H1 (cell line): ENCODE measurements at regions not wholly inside any gene's neighbourhood (a gene's known extent, or its start where the extent isn't known, plus 50 kb on each side); places are given as distances from the start of the nearest gene placed in this dataset.

ENCODE experiments used
- BCL11A ChIP-seq, 2 experiments: IDR thresholded peaks; one replicate each; pipeline ENCODE4 v1.6.1; 2011; ENCODE audit warnings: low read depth in 2 of 2, low read length in 2 of 2, mild to moderate bottlenecking in 2 of 2
- CTCF ChIP-seq, 3 experiments: IDR thresholded peaks; 1 replicate in 2 of 3; 2 replicates in 1 of 3; pipeline versions ENCODE4 v1.5.1 to v1.6.1; 2011; ENCODE audit warnings: low read length in 3 of 3, mild to moderate bottlenecking in 3 of 3, inconsistent platforms in 2 of 3, low read depth in 1 of 3, moderate library complexity in 1 of 3; ENCODE audit not compliant: insufficient read depth in 1 of 3; ENCODE audit errors: control extremely low read depth in 1 of 3
- EZH2 ChIP-seq: fragments of 200-600 bp; sonication (generic); IDR thresholded peaks from 2 replicates; pipeline ENCODE4 v1.7.1; 2012; ENCODE audit warnings: low read depth, mild to moderate bottlenecking, moderate library complexity, low read length, inconsistent platforms; ENCODE audit not compliant: severe bottlenecking
- FOSL1 ChIP-seq: IDR thresholded peaks from 2 replicates; pipeline ENCODE4 v1.6.1; 2011; ENCODE audit warnings: mild to moderate bottlenecking, low read depth, low read length, moderate library complexity; ENCODE audit not compliant: insufficient read depth
- GABPA ChIP-seq: IDR thresholded peaks from 2 replicates; pipeline ENCODE4 v1.6.1; 2011; ENCODE audit warnings: mild to moderate bottlenecking, low read length, moderate library complexity, borderline replicate concordance; ENCODE audit not compliant: insufficient read depth
- JUND ChIP-seq: IDR thresholded peaks from 2 replicates; pipeline ENCODE4 v1.6.1; 2011; ENCODE audit warnings: mild to moderate bottlenecking, improper control_type of control experiment, low read length
- KDM1A ChIP-seq: fragments of 200-600, 300-600 bp; sonication (generic); IDR thresholded peaks from 2 replicates; pipeline ENCODE4 v1.7.1; 2016; ENCODE audit warnings: mild to moderate bottlenecking, low read length, borderline replicate concordance
- POLR2A ChIP-seq, 2 experiments: IDR thresholded peaks; 1 replicate in 1 of 2; 2 replicates in 1 of 2; pipeline ENCODE4 v1.6.1; 2011; ENCODE audit warnings: low read depth in 2 of 2, low read length in 2 of 2, mild to moderate bottlenecking in 2 of 2; ENCODE audit errors: control extremely low read depth in 1 of 2
- POLR2AphosphoS5 ChIP-seq: IDR thresholded peaks from 2 replicates; pipeline ENCODE4 v1.6.1; 2011; ENCODE audit warnings: low read depth, low read length
- RAD21 ChIP-seq, 2 experiments: IDR thresholded peaks in 1 of 2; conservative IDR thresholded peaks in 1 of 2; 2 replicates each; pipeline ENCODE4 v1.6.1; 2011; ENCODE audit warnings: low read depth in 2 of 2, low read length in 2 of 2, improper control_type of control experiment in 1 of 2, inconsistent platforms in 1 of 2, mild to moderate bottlenecking in 1 of 2, moderate library complexity in 1 of 2
- RXRA ChIP-seq: IDR thresholded peaks from 2 replicates; pipeline ENCODE4 v1.6.1; 2011; ENCODE audit warnings: low read depth, mild to moderate bottlenecking, low read length, moderate library complexity; ENCODE audit not compliant: insufficient read depth
- SIN3A ChIP-seq, 2 experiments: IDR thresholded peaks in 1 of 2; conservative IDR thresholded peaks in 1 of 2; 2 replicates each; pipeline ENCODE4 v1.6.1; 2011 to 2012; ENCODE audit warnings: low read length in 2 of 2, improper control_type of control experiment in 1 of 2, low read depth in 1 of 2, mild to moderate bottlenecking in 1 of 2

GRCh38 chr2:144708626-144709025 is 188.7 kb upstream of the ZEB2 start:
- TF ChIP-seq POLR2A (IDR thresholded peaks at IDR 0.05; ENCODE audit: control extremely low read depth in 1 of 2, low read depth in 2 of 2, low read length in 2 of 2) (no peak), SIN3A (conservative IDR thresholded peaks at IDR 0.05 in 1 of 2, IDR thresholded peaks at IDR 0.05 in 1 of 2; ENCODE audit: low read depth in 1 of 2, low read length in 2 of 2) (no peak), EZH2 (no peak), GABPA (no peak), CTCF (IDR thresholded peaks at IDR 0.05; ENCODE audit: control extremely low read depth in 1 of 3, insufficient read depth in 1 of 3, low read depth in 1 of 3, low read length in 3 of 3) (no peak), FOSL1 (no peak), POLR2AphosphoS5 (no peak), RAD21 (IDR thresholded peaks at IDR 0.05 in 1 of 2, conservative IDR thresholded peaks at IDR 0.05 in 1 of 2; ENCODE audit: low read depth in 2 of 2, low read length in 2 of 2) (no peak), BCL11A (IDR thresholded peaks at IDR 0.05; ENCODE audit: low read depth in 2 of 2, low read length in 2 of 2) (no peak), RXRA (no peak), JUND (no peak), KDM1A (no peak)
